Progenitor cell of endocrine pancreas (in vitro differentiated cells): ENCODE measurements at regions not wholly inside any gene's neighbourhood (a gene's known extent, or its start where the extent isn't known, plus 50 kb on each side); places are given as distances from the start of the nearest gene placed in this dataset.

Source experiments
- DNase-seq: peaks from one replicate; pipeline ENCODE4 v3.0.0; 2021; ENCODE audit warnings: low spot score; ENCODE audit not compliant: unreplicated experiment
- H3K27ac Mint-ChIP-seq: 2 replicates; pipeline ENCODE4 v1.8.0; 2021; ENCODE audit warnings: mild to moderate bottlenecking, moderate library complexity, mixed read lengths
- H3K27me3 Mint-ChIP-seq: 2 replicates; pipeline ENCODE4 v1.8.0; 2021; ENCODE audit warnings: mixed read lengths
- H3K36me3 Mint-ChIP-seq: 2 replicates; pipeline ENCODE4 v1.8.0; 2022; ENCODE audit warnings: mixed read lengths; ENCODE audit not compliant: insufficient read depth
- H3K4me1 Mint-ChIP-seq: 2 replicates; pipeline ENCODE4 v1.8.0; 2021; ENCODE audit warnings: low read depth, mixed read lengths
- H3K4me3 Mint-ChIP-seq: 2 replicates; pipeline ENCODE4 v1.8.0; 2021; ENCODE audit warnings: low read depth, mild to moderate bottlenecking, moderate library complexity, mixed read lengths
- H3K9me3 Mint-ChIP-seq: 2 replicates; pipeline ENCODE4 v1.8.0; 2021; ENCODE audit warnings: low read depth, mixed read lengths
- CTCF ChIP-seq: fragments of 200-600 bp; sonication (generic); IDR thresholded peaks from one replicate; pipeline ENCODE4 v1.5.0; 2021; ENCODE audit warnings: antibody characterized with exemption, mild to moderate bottlenecking; ENCODE audit not compliant: unreplicated experiment

DNA sequence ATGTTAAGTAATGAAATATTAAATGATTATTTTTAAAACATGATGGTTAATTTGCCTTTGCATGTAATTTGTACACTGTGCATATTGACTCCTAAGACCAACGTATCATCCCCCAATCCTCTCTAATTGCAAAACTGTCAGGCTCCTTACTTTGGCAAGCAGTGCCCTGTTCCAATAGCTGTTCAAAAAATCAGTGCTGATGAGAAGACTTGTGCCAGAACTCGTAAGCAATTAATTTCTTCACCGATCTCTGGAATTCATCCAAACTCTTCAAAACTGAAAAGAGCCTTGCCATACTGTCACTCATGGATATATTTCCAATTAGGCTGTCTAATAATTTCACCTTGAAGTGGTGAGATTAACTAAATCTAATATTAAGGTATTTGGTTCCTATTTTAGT is 493.9 kb upstream of the NDST4 start:
- Mint-ChIP-seq H3K27me3 (no peaks in the 10 kb centered on the region), H3K4me1 (peaks cover 2% of the 10 kb centered on the region), H3K36me3 (no peaks in the 10 kb centered on the region), H3K9me3 (no peaks in the 10 kb centered on the region), H3K4me3 (no peak overlapping the region), H3K27ac (no peak overlapping the region)
- no peak for TF ChIP-seq CTCF
- no peak for DNase-seq

DNA sequence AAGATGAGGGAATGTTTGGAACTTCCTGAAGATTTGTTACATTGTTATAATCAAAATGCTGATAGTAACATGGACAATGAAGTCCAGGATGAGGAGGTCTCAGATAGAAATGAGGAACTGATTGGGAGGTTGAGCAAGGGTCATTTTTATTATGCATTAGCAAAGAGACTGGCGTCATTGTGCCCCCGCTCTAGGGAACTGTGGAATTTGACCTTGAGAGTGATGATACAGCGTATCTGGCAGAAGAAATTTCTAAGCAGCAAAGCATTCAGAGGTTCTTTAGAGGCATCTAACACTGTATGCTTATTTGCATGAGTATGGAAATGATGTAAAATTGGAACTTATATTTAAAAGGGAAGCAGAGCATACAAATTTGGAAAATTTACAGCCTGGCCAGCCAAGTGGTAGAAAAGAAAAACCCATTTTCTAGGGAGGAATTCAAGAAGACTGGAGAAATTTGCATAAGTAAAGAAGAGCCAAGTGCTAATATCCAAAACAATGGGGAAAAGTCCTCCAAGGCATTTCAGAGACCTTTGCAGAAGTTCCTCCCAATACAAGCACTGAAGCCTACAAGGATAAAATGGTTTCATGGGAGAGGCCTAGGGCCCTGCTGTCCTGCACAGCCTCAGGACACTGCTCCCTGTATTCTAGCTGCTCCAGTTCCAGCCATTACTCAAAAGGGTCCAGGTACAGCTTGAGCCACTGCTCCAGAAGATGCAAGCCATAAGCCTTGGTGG is 483.0 kb upstream of the NDST4 start:
- Mint-ChIP-seq H3K9me3 (peaks cover 4% of the 10 kb centered on the region), H3K27me3 (no peaks in the 10 kb centered on the region), H3K27ac (no peak overlapping the region), H3K36me3 (no peaks in the 10 kb centered on the region), H3K4me3 (no peak overlapping the region), H3K4me1 (no peaks in the 10 kb centered on the region)
- DNase-seq, result no peak
- no peak for TF ChIP-seq CTCF

DNA sequence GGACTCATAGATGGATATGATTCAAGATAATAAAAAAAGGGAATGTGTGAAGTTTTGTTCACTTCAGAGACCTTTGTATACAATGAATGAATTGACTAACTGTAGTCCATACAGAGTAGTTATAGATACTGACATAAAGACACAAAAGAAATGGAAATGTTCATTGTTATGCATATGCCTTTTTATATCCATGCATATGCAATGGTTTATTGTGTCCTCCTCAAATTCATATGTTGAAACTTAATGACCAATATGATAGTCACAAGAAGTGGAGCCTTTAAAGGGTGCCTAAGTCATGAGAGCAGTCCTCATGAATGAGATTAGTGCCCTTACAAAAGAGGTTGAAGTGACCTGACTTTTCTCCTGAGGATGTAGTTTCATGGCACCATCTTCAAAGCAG is 467.5 kb upstream of the NDST4 start:
- no peaks in the 10 kb centered on the region for H3K4me1 Mint-ChIP-seq
- H3K27ac Mint-ChIP-seq, result no peak overlapping the region
- no peaks in the 10 kb centered on the region for H3K36me3 Mint-ChIP-seq
- no peak overlapping the region for H3K4me3 Mint-ChIP-seq
- H3K9me3 Mint-ChIP-seq, result no peaks in the 10 kb centered on the region
- no peaks in the 10 kb centered on the region for H3K27me3 Mint-ChIP-seq
- DNase-seq, result no peak
- TF ChIP-seq CTCF, result no peak

DNA sequence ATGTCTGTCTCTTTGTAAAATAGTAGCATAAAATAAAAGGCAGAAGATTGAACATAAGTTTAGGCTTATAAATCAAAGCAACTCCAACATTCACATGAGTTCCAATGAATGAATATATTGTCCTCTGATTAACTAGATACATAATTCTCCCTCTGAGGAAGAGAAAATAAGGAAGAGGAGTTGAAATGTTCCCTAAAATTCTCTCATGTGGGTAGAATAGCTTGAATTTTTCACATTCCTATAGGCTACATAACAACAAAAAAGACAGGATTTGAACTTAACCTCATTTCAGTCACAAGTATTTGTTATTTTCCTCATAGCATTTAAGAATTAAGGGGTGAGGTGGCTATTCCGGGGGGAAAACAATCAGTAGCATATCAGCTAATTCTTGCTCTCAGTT is 462.4 kb upstream of the NDST4 start:
- Mint-ChIP-seq H3K9me3 (no peaks in the 10 kb centered on the region), H3K4me1 (no peaks in the 10 kb centered on the region), H3K4me3 (no peak overlapping the region), H3K36me3 (no peaks in the 10 kb centered on the region), H3K27ac (no peak overlapping the region), H3K27me3 (no peaks in the 10 kb centered on the region)
- no peak for TF ChIP-seq CTCF
- no peak for DNase-seq

- TF ChIP-seq CTCF, result no peak
- Mint-ChIP-seq H3K27me3 (no peaks in the 10 kb centered on the region), H3K4me1 (no peaks in the 10 kb centered on the region), H3K4me3 (no peak overlapping the region), H3K36me3 (no peaks in the 10 kb centered on the region), H3K27ac (no peak overlapping the region), H3K9me3 (no peaks in the 10 kb centered on the region)
- DNase-seq, result no peak
Measured at GRCh38 chr4:115562506-115562905, 449.1 kb upstream of the NDST4 start.
